Activated CD4-positive, alpha-beta T cell treated with anti-CD3 and anti-CD28 coated beads for 48 hours (primary cell): ENCODE measurements at regions not wholly inside any gene's neighbourhood (a gene's known extent, or its start where the extent isn't known, plus 50 kb on each side); places are given as distances from the start of the nearest gene placed in this dataset.
"Not testable (repeated sequence)": the region's sequence is repeated elsewhere in the genome, so short reads cannot be mapped to it uniquely, and the experiment has no call there.

ENCODE experiments used
- DNase-seq: peaks from one replicate; pipeline ENCODE4 v3.0.0-alpha.2; 2020

GRCh38 chr7:68336594-68336993 lies 1261.7 kb upstream of the AUTS2 start:
- DNase-seq: no peak

- no peak for DNase-seq
Measured at GRCh38 chr7:68348401-68348800, 1249.9 kb upstream of the AUTS2 start.

GRCh38 chr7:68362745-68363518 lies 1235.3 kb upstream of the AUTS2 start:
- no peak for DNase-seq

- no peak for DNase-seq
Measured at GRCh38 chr7:68364886-68365625, 1233.2 kb upstream of the AUTS2 start.

GRCh38 chr7:68371985-68372384 lies 1226.3 kb upstream of the AUTS2 start:
- no peak for DNase-seq

- no peak for DNase-seq
Measured at GRCh38 chr7:68376131-68376661, 1222.1 kb upstream of the AUTS2 start.

- no peak for DNase-seq
Measured at GRCh38 chr7:68381731-68382130, 1216.5 kb upstream of the AUTS2 start.

- DNase-seq: no peak
Measured at GRCh38 chr7:68384581-68384980, 1213.7 kb upstream of the AUTS2 start.

- no peak for DNase-seq
Measured at GRCh38 chr7:68393051-68393450, 1205.2 kb upstream of the AUTS2 start.

GRCh38 chr7:68394131-68394530 lies 1204.1 kb upstream of the AUTS2 start:
- DNase-seq: no peak

GRCh38 chr7:68399991-68400590 lies 1198.2 kb upstream of the AUTS2 start:
- DNase-seq: no peak

- DNase-seq: no peak
Measured at GRCh38 chr7:68400783-68401182, 1197.5 kb upstream of the AUTS2 start.

- DNase-seq: no peak
Measured at GRCh38 chr7:68401313-68401712, 1197.0 kb upstream of the AUTS2 start.

GRCh38 chr7:68406480-68406879 lies 1191.8 kb upstream of the AUTS2 start:
- DNase-seq: no peak

GRCh38 chr7:68407460-68407859 lies 1190.8 kb upstream of the AUTS2 start:
- no peak for DNase-seq

GRCh38 chr7:68408873-68409272 lies 1189.4 kb upstream of the AUTS2 start:
- DNase-seq: no peak

GRCh38 chr7:68409851-68410250 lies 1188.4 kb upstream of the AUTS2 start:
- DNase-seq: no peak

GRCh38 chr7:68410693-68411092 lies 1187.6 kb upstream of the AUTS2 start:
- DNase-seq: not testable (repeated sequence)

GRCh38 chr7:68411742-68412141 lies 1186.5 kb upstream of the AUTS2 start:
- no peak for DNase-seq

- DNase-seq: no peak
Measured at GRCh38 chr7:68414631-68415425, 1183.4 kb upstream of the AUTS2 start.

GRCh38 chr7:68417002-68417401 lies 1181.3 kb upstream of the AUTS2 start:
- no peak for DNase-seq

GRCh38 chr7:68417659-68418058 lies 1180.6 kb upstream of the AUTS2 start:
- DNase-seq: no peak
